Common myeloid progenitor, CD34-positive (primary cell): ENCODE measurements at regions not wholly inside any gene's neighbourhood (a gene's known extent, or its start where the extent isn't known, plus 50 kb on each side); places are given as distances from the start of the nearest gene placed in this dataset.

ENCODE experiments used
- CTCF ChIA-PET: fragments of 350-600 bp; sonication (Branson Sonifier 250); formaldehyde crosslinking; loops from one replicate; lab custom pipeline; 2021; ENCODE audit warnings: antibody characterized with exemption; lab: Charles Lee
- POLR2A ChIA-PET: fragments of 350-600 bp; sonication (Branson Sonifier 250); formaldehyde crosslinking; loops from one replicate; lab custom pipeline; 2021; ENCODE audit warnings: antibody characterized with exemption; lab: Charles Lee
- DNase-seq, 3 donors: peaks; one replicate each; pipeline versions ENCODE4 v3.0.0 to v3.0.0-alpha.2; 2013
- H3K27ac ChIP-seq, 2 experiments: 1 replicate in 1 of 2; 2 replicates in 1 of 2; pipeline ENCODE4 v1.7.0; 2013; ENCODE audit warnings: inconsistent platforms in 2 of 2, low read length in 2 of 2, mild to moderate bottlenecking in 2 of 2, low read depth in 1 of 2, moderate library complexity in 1 of 2; ENCODE audit not compliant: severe bottlenecking in 2 of 2, insufficient read depth in 1 of 2, poor library complexity in 1 of 2
- H3K27me3 ChIP-seq, 5 experiments: replicated peaks in 2 of 5; 1 replicate in 3 of 5; 2 replicates in 2 of 5; pipeline versions ENCODE4 v1.6.1 to v1.7.0; 2013; ENCODE audit warnings: low read length in 4 of 5, mild to moderate bottlenecking in 2 of 5, moderate library complexity in 2 of 5, inconsistent platforms in 1 of 5; ENCODE audit not compliant: insufficient read depth in 5 of 5, control insufficient read depth in 4 of 5
- H3K36me3 ChIP-seq, 4 experiments: 1 replicate in 2 of 4; 2 replicates in 2 of 4; pipeline versions ENCODE4 v1.6.1 to v1.7.0; 2013; ENCODE audit warnings: low read length in 3 of 4, control low read depth in 1 of 4, mild to moderate bottlenecking in 1 of 4; ENCODE audit not compliant: control insufficient read depth in 4 of 4, insufficient read depth in 4 of 4
- H3K4me1 ChIP-seq, 4 experiments: 1 replicate in 3 of 4; 2 replicates in 1 of 4; pipeline versions ENCODE4 v1.6.1 to v1.7.1; 2013; ENCODE audit warnings: low read length in 3 of 4, mild to moderate bottlenecking in 3 of 4, control low read depth in 1 of 4, inconsistent platforms in 1 of 4, moderate library complexity in 1 of 4; ENCODE audit not compliant: control insufficient read depth in 4 of 4, insufficient read depth in 4 of 4; ENCODE audit errors: control extremely low read depth in 1 of 4
- H3K4me3 ChIP-seq, 7 experiments: 1 replicate in 4 of 7; 2 replicates in 3 of 7; pipeline versions ENCODE4 v1.5.1 to v1.7.0; 2013; ENCODE audit warnings: mild to moderate bottlenecking in 7 of 7, low read length in 6 of 7, moderate library complexity in 6 of 7, inconsistent platforms in 2 of 7, low read depth in 2 of 7, control low read depth in 1 of 7; ENCODE audit not compliant: insufficient read depth in 4 of 7, control insufficient read depth in 1 of 7; ENCODE audit errors: extremely low read depth in 1 of 7
- H3K9me3 ChIP-seq, 5 experiments: 1 replicate in 4 of 5; 2 replicates in 1 of 5; pipeline versions ENCODE4 v1.6.1 to v1.7.1; 2013; ENCODE audit warnings: low read length in 4 of 5, mild to moderate bottlenecking in 2 of 5, inconsistent platforms in 1 of 5, low read depth in 1 of 5, moderate library complexity in 1 of 5; ENCODE audit not compliant: control insufficient read depth in 4 of 5, insufficient read depth in 2 of 5; ENCODE audit errors: control extremely low read depth in 1 of 5
- WGBS: methylation state at CpG from one replicate; pipeline ENCODE4 v1.1.5; 2013; ENCODE audit not compliant: insufficient coverage; 5-methylcytosine and 5-hydroxymethylcytosine counted together

- no peak overlapping the region for H3K27ac ChIP-seq
- peaks cover 0 to 3% (median 0%) of the 10 kb centered on the region in 5 experiments for H3K9me3 ChIP-seq
- POLR2A ChIA-PET: no interaction called here
- 100% methylated on average over 3 of the region's 7 CpGs for WGBS
- H3K27me3 ChIP-seq: peaks cover 0 to 10% (median 0%) of the 10 kb centered on the region in 5 experiments
- no peak for DNase-seq
- H3K4me1 ChIP-seq: no peaks in the 10 kb centered on the region
- no peaks in the 10 kb centered on the region for H3K36me3 ChIP-seq
- no peak overlapping the region for H3K4me3 ChIP-seq
- CTCF ChIA-PET: no interaction called here
Measured at GRCh38 chr5:71961786-71962185, 145.5 kb upstream of the MAP1B start.

- Histone ChIP-seq H3K36me3 (no peaks in the 10 kb centered on the region), H3K4me1 (no peaks in the 10 kb centered on the region), H3K4me3 (no peak overlapping the region), H3K27ac (no peak overlapping the region), H3K9me3 (peaks cover 0 to 3% (median 0%) of the 10 kb centered on the region in 5 experiments), H3K27me3 (peaks cover 0 to 7% (median 3%) of the 10 kb centered on the region in 5 experiments)
- CTCF ChIA-PET: no interaction called here
- no peak for DNase-seq
- 89% methylated on average over 1 of the region's 2 CpGs for WGBS
- POLR2A ChIA-PET: no interaction called here
Measured at GRCh38 chr5:71969460-71969859, 137.8 kb upstream of the MAP1B start.

- POLR2A ChIA-PET: no interaction called here
- Histone ChIP-seq H3K27me3 (peaks cover 0 to 5% (median 2%) of the 10 kb centered on the region in 5 experiments), H3K27ac (no peak overlapping the region), H3K36me3 (no peaks in the 10 kb centered on the region), H3K9me3 (no peaks in the 10 kb centered on the region), H3K4me3 (no peak overlapping the region), H3K4me1 (no peaks in the 10 kb centered on the region)
- no peak for DNase-seq
- 100% methylated on average over 1 of the region's 2 CpGs for WGBS
- CTCF ChIA-PET: no interaction called here
Measured at GRCh38 chr5:71971862-71972261, 135.4 kb upstream of the MAP1B start.

- WGBS: 95% methylated on average over 6 of the region's 8 CpGs
- no peak overlapping the region for H3K4me3 ChIP-seq
- DNase-seq: no peak
- peaks cover 0 to 6% (median 2%) of the 10 kb centered on the region in 5 experiments for H3K27me3 ChIP-seq
- POLR2A ChIA-PET: no interaction called here
- CTCF ChIA-PET: no interaction called here
- H3K9me3 ChIP-seq: no peaks in the 10 kb centered on the region
- no peaks in the 10 kb centered on the region for H3K4me1 ChIP-seq
- H3K27ac ChIP-seq: no peak overlapping the region
- H3K36me3 ChIP-seq: no peaks in the 10 kb centered on the region
Measured at GRCh38 chr5:71972777-71973473, 134.3 kb upstream of the MAP1B start.

GRCh38 chr5:71973563-71973962 is 133.7 kb upstream of the MAP1B start:
- POLR2A ChIA-PET: no interaction called here

GRCh38 chr5:71974165-71974564 is 133.1 kb upstream of the MAP1B start:
- ChIA-PET CTCF (no interaction called here), POLR2A (no interaction called here)
- DNase-seq: no peak
- H3K27me3 ChIP-seq: peaks cover 0 to 6% (median 2%) of the 10 kb centered on the region in 5 experiments
- H3K4me1 ChIP-seq: no peaks in the 10 kb centered on the region
- no peak overlapping the region for H3K27ac ChIP-seq
- H3K9me3 ChIP-seq: no peaks in the 10 kb centered on the region
- H3K36me3 ChIP-seq: no peaks in the 10 kb centered on the region
- no peak overlapping the region for H3K4me3 ChIP-seq
- no CpG with 5 or more reads among the region's 1 CpG for WGBS

More at GRCh38 chr5:71973563-71973962, 133.7 kb upstream of the MAP1B start:
- CTCF ChIA-PET: no interaction called here
- 86% methylated on average over 1 of the region's 3 CpGs for WGBS
- no peak for DNase-seq
- no peaks in the 10 kb centered on the region for H3K9me3 ChIP-seq
- no peaks in the 10 kb centered on the region for H3K4me1 ChIP-seq
- H3K4me3 ChIP-seq: no peak overlapping the region
- H3K36me3 ChIP-seq: no peaks in the 10 kb centered on the region
- peaks cover 0 to 6% (median 2%) of the 10 kb centered on the region in 5 experiments for H3K27me3 ChIP-seq
- H3K27ac ChIP-seq: no peak overlapping the region

- no peak for DNase-seq
- ChIA-PET CTCF (no interaction called here), POLR2A (no interaction called here)
- H3K27me3 ChIP-seq: peaks cover 0 to 6% (median 0%) of the 10 kb centered on the region in 5 experiments
- H3K36me3 ChIP-seq: no peaks in the 10 kb centered on the region
- WGBS: no CpG with 5 or more reads among the region's 1 CpG
- H3K4me1 ChIP-seq: no peaks in the 10 kb centered on the region
- no peak overlapping the region for H3K4me3 ChIP-seq
- H3K9me3 ChIP-seq: no peaks in the 10 kb centered on the region
- H3K27ac ChIP-seq: no peak overlapping the region
Measured at GRCh38 chr5:71974622-71975021, 132.7 kb upstream of the MAP1B start.
